ENCODE measurements at regions not wholly inside any gene's neighbourhood (a gene's known extent, or its start where the extent isn't known, plus 50 kb on each side); places are given as distances from the start of the nearest gene placed in this dataset.

- DNase-seq (ENCODE audit: low spot score in 2 of 2) = no peak
- TF ChIP-seq, protein P1, sequence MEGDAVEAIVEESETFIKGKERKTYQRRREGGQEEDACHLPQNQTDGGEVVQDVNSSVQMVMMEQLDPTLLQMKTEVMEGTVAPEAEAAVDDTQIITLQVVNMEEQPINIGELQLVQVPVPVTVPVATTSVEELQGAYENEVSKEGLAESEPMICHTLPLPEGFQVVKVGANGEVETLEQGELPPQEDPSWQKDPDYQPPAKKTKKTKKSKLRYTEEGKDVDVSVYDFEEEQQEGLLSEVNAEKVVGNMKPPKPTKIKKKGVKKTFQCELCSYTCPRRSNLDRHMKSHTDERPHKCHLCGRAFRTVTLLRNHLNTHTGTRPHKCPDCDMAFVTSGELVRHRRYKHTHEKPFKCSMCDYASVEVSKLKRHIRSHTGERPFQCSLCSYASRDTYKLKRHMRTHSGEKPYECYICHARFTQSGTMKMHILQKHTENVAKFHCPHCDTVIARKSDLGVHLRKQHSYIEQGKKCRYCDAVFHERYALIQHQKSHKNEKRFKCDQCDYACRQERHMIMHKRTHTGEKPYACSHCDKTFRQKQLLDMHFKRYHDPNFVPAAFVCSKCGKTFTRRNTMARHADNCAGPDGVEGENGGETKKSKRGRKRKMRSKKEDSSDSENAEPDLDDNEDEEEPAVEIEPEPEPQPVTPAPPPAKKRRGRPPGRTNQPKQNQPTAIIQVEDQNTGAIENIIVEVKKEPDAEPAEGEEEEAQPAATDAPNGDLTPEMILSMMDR (IDR thresholded peaks at IDR 0.05) = no peak
- TF ChIP-seq POLR2A (IDR thresholded peaks at IDR 0.05) = no peak
These were observed 218.9 kb downstream of the OR13H1 start for GRCh38 chrX:131762802-131763234.

GRCh38 chrX:131763674-131764073, 219.8 kb downstream of the OR13H1 start:
- H3K4me3 ChIP-seq (ENCODE audit: low read depth, poor library complexity, severe bottlenecking) = no peak overlapping the region
- DNase-seq (ENCODE audit: low spot score in 2 of 2) = peak in 1 of 2 donors; percentile 93
- TF ChIP-seq, protein P1 (IDR thresholded peaks at IDR 0.05) = no peak
- no peak for TF ChIP-seq POLR2A (IDR thresholded peaks at IDR 0.05)
- WGBS, 2 donors = 55 to 90% methylated on average over 10 of the region's 10 CpGs
- intact Hi-C loops (cut with DNase I; ENCODE audit: low total_unique reads) = no loop called here

More at GRCh38 chrX:131762802-131763234, 218.9 kb downstream of the OR13H1 start:
- intact Hi-C loops (cut with DNase I; ENCODE audit: low total_unique reads) = no loop called here
- 49 to 85% methylated on average over 7 of the region's 7 CpGs for WGBS, 2 donors
- no peak overlapping the region for H3K4me3 ChIP-seq (ENCODE audit: low read depth, poor library complexity, severe bottlenecking)

- TF ChIP-seq, protein P1 (IDR thresholded peaks at IDR 0.05) = no peak
- no peak for TF ChIP-seq POLR2A (IDR thresholded peaks at IDR 0.05)
- no peak overlapping the region for H3K4me3 ChIP-seq (ENCODE audit: low read depth, poor library complexity, severe bottlenecking)
- 40 to 66% methylated on average over 5 of the region's 5 CpGs for WGBS, 2 donors
- intact Hi-C loops (cut with DNase I; ENCODE audit: low total_unique reads) = no loop called here
- DNase-seq (ENCODE audit: low spot score in 2 of 2) = no peak
These were observed 220.3 kb downstream of the OR13H1 start for GRCh38 chrX:131764216-131764615.

DNA sequence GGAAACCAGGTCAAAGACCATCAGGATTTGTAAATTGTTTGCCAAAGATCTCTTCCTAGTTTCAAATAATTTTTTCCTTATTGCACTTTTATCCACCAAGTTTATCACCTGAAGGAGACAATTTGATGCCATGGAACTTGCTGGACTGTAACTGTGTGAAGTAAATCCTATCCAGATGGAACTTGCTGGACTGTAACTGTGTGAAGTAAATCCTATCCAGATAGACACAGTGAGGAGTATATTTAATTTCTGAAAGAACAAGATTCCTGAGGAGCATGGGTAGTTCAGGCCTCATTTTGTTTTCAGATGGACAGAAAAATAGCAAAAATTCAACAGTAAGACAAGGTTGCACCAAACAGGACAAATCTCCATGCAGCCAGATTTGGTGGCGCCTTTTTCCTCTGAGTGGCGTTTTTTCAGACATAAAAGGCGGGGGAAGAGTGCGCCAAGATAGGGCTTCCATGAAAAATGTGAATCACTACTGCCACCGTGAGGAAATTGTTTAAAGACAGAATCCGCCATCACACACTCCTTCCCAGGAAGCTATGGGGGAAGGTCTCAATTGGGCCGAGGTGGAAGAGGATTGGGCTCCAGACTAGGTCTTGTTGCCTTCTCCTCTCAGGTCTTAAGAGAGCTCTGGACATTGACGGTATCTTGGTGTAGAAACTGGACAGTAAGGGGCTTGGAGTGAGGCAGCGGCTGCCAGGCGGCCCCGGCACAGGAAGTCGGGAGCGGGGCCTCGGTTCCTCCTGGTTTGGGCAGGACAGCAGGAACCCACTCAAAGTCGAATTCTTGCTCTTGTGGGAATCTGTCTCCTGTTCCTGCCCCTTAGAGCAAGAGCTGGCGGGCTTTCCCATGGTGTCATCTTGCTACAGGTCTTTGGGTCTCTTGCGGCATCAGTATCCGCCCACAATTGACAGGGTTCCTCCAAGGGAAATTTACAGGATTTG, 234.7 kb downstream of the OR13H1 start:
- H3K4me3 ChIP-seq (ENCODE audit: low read depth, poor library complexity, severe bottlenecking) = no peak overlapping the region
- WGBS, 2 donors = 67 to 92% methylated on average over 13 to 18 of the region's 18 CpGs
- TF ChIP-seq, protein P1 (IDR thresholded peaks at IDR 0.05) = no peak
- no peak for TF ChIP-seq POLR2A (IDR thresholded peaks at IDR 0.05)
- intact Hi-C loops (cut with DNase I; ENCODE audit: low total_unique reads) = no loop called here
- peak in 1 of 2 donors; percentile 90 for DNase-seq (ENCODE audit: low spot score in 2 of 2)

- intact Hi-C loops (cut with DNase I; ENCODE audit: low total_unique reads) = no loop called here
- WGBS, 2 donors = 61 to 90% methylated on average over 7 of the region's 7 CpGs
- no peak for DNase-seq (ENCODE audit: low spot score in 2 of 2)
- no peak for TF ChIP-seq POLR2A (IDR thresholded peaks at IDR 0.05)
- H3K4me3 ChIP-seq (ENCODE audit: low read depth, poor library complexity, severe bottlenecking) = no peak overlapping the region
These were observed 235.4 kb downstream of the OR13H1 start for GRCh38 chrX:131779306-131779705.

DNA sequence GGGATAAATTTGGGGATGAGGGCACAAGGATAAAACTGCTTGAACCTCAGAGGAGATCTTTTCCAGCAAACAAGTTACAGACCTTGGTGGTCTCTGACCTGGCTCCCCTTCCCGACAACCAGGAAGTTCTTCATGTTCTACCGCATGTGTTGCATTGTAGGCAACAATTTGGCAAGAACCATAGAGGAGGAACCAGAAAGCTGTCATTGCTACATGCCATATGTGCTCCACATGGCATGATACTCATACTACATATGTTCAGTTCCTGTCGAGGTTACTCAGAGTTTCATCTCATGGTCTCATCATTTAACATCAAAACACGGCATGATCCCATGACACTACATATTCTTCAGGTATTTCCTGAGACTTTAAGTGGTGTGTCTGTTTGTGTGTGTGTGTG, 235.9 kb downstream of the OR13H1 start:
- no peak for DNase-seq (ENCODE audit: low spot score in 2 of 2)

More for the DNA sequence above, 235.9 kb downstream of the OR13H1 start:
- WGBS, 2 donors = 56 to 72% methylated on average over 2 to 4 of the region's 4 CpGs
- intact Hi-C loops (cut with DNase I; ENCODE audit: low total_unique reads) = no loop called here
- TF ChIP-seq POLR2A (IDR thresholded peaks at IDR 0.05) = no peak
- TF ChIP-seq, protein P1 (IDR thresholded peaks at IDR 0.05) = no peak
- H3K4me3 ChIP-seq (ENCODE audit: low read depth, poor library complexity, severe bottlenecking) = no peak overlapping the region
